PC-9 (cell line): ENCODE measurements at regions not wholly inside any gene's neighbourhood (a gene's known extent, or its start where the extent isn't known, plus 50 kb on each side); places are given as distances from the start of the nearest gene placed in this dataset.

ENCODE experiments used
- BruUV-seq: library from RNA; stranded (reverse); fragments of 400-500 nt; replicated peaks from 2 replicates; lab custom pipeline; 2021; lab: Mats Ljungman, UMichigan
- CTCF ChIA-PET: fragments of 300-600 bp; sonication (Branson Sonifier 250); formaldehyde crosslinking; loops from one replicate; lab custom pipeline; 2022; ENCODE audit warnings: antibody characterized with exemption; lab: Charles Lee
- POLR2A ChIA-PET: fragments of 300-600 bp; sonication (Branson Sonifier 250); formaldehyde crosslinking; loops from one replicate; lab custom pipeline; 2022; ENCODE audit warnings: antibody characterized with exemption; ENCODE audit not compliant: unreplicated experiment; lab: Charles Lee
- DNase-seq, 2 experiments: peaks; one replicate each; pipeline versions ENCODE4 v3.0.0 to v3.0.0-alpha.2; 2015 to 2022; ENCODE audit warnings: mixed read lengths in 1 of 2
- H2AFZ ChIP-seq: fragments of 200-600 bp; sonication (generic); 2 replicates; pipeline ENCODE4 v1.8.1; 2017; ENCODE audit warnings: antibody characterized with exemption
- H3F3A ChIP-seq: fragments of 200-600 bp; sonication (generic); 2 replicates; pipeline ENCODE4 v1.8.1; 2017; ENCODE audit warnings: antibody characterized with exemption, mild to moderate bottlenecking, low read depth; ENCODE audit not compliant: insufficient read depth
- H3K27ac ChIP-seq: fragments of 200-600 bp; sonication (generic); 2 replicates; pipeline ENCODE4 v1.6.1; 2016; ENCODE audit warnings: mixed run types
- H3K27me3 ChIP-seq: fragments of 200-600 bp; sonication (generic); 2 replicates; pipeline ENCODE4 v1.6.1; 2016; ENCODE audit warnings: low read depth, mixed run types; ENCODE audit not compliant: insufficient read depth
- H3K36me3 ChIP-seq: fragments of 200-600 bp; sonication (generic); 2 replicates; pipeline ENCODE4 v1.6.1; 2016; ENCODE audit warnings: low read depth, mixed run types
- H3K4me1 ChIP-seq: fragments of 200-600 bp; sonication (generic); replicated peaks from 2 replicates; pipeline ENCODE4 v1.6.1; 2016; ENCODE audit warnings: mixed run types; ENCODE audit not compliant: insufficient read depth
- H3K4me2 ChIP-seq: fragments of 200-600 bp; sonication (generic); 2 replicates; pipeline ENCODE4 v1.6.1; 2017; ENCODE audit warnings: mixed run types
- H3K4me3 ChIP-seq: fragments of 200-600 bp; sonication (generic); 2 replicates; pipeline ENCODE4 v1.6.1; 2016; ENCODE audit warnings: mixed run types
- H3K79me2 ChIP-seq: fragments of 200-600 bp; sonication (generic); 2 replicates; pipeline ENCODE4 v1.6.1; 2017; ENCODE audit warnings: low read depth, mixed run types
- H3K9me2 ChIP-seq: fragments of 200-600 bp; sonication (generic); 2 replicates; pipeline ENCODE4 v1.8.1; 2017; ENCODE audit warnings: mild to moderate bottlenecking; ENCODE audit not compliant: insufficient read depth
- H3K9me3 ChIP-seq: fragments of 200-600 bp; sonication (generic); 2 replicates; pipeline ENCODE4 v1.8.1; 2016; ENCODE audit warnings: low read depth; ENCODE audit not compliant: insufficient read depth
- H4K20me1 ChIP-seq: fragments of 200-600 bp; sonication (generic); 2 replicates; pipeline ENCODE4 v1.8.1; 2017; ENCODE audit not compliant: insufficient read depth
- CTCF ChIP-seq: fragments of 200-600 bp; sonication (generic); conservative IDR thresholded peaks from 2 replicates; pipeline ENCODE4 v1.6.1; 2017; ENCODE audit warnings: mixed run types, antibody characterized with exemption, mild to moderate bottlenecking, moderate library complexity
- EZH2 ChIP-seq: fragments of 200-600 bp; sonication (generic); IDR thresholded peaks from 2 replicates; pipeline ENCODE4 v1.8.0; 2017; ENCODE audit warnings: antibody characterized with exemption, low read depth
- intact Hi-C: fragments of 100-400 bp; cut with micrococcal nuclease; formaldehyde crosslinking; loops from one replicate; pipeline ENCODE4 v1.10.0; 2022; ENCODE audit not compliant: unreplicated experiment

- H3K9me3 ChIP-seq: no peaks in the 10 kb centered on the region
- H3K4me1 ChIP-seq: no peaks in the 10 kb centered on the region; the same call in 1 of the 2 replicates
- intact Hi-C loops: no loop called here
- no peak overlapping the region for H2AFZ ChIP-seq
- no peaks in the 10 kb centered on the region for H3K79me2 ChIP-seq
- no peaks in the 10 kb centered on the region for H3K9me2 ChIP-seq
- H3K4me3 ChIP-seq: no peak overlapping the region
- BruUV-seq: no TSS peak
- no peaks in the 10 kb centered on the region for H3K36me3 ChIP-seq
- ChIA-PET CTCF (no interaction called here), POLR2A (no interaction called here)
- H3K27me3 ChIP-seq: no peaks in the 10 kb centered on the region
- no peak overlapping the region for H3K4me2 ChIP-seq
- DNase-seq: no peak
- TF ChIP-seq CTCF (no peak), EZH2 (no peak)
- no peaks in the 10 kb centered on the region for H3F3A ChIP-seq
- H4K20me1 ChIP-seq: no peaks in the 10 kb centered on the region
- H3K27ac ChIP-seq: no peak overlapping the region
Observed at GRCh38 chr2:228447266-228447915, 265.9 kb upstream of the SPHKAP start.

- H3K4me1 ChIP-seq: no peaks in the 10 kb centered on the region; the same call in 1 of the 2 replicates
- no peaks in the 10 kb centered on the region for H3K79me2 ChIP-seq
- H3F3A ChIP-seq: no peaks in the 10 kb centered on the region
- no peak overlapping the region for H3K27ac ChIP-seq
- no TSS peak for BruUV-seq
- TF ChIP-seq EZH2 (no peak), CTCF (no peak)
- no peaks in the 10 kb centered on the region for H4K20me1 ChIP-seq
- H3K4me2 ChIP-seq: no peak overlapping the region
- H3K4me3 ChIP-seq: no peak overlapping the region
- intact Hi-C loops: no loop called here
- DNase-seq: no peak
- H3K27me3 ChIP-seq: no peaks in the 10 kb centered on the region
- H3K36me3 ChIP-seq: no peaks in the 10 kb centered on the region
- H3K9me2 ChIP-seq: no peaks in the 10 kb centered on the region
- ChIA-PET CTCF (no interaction called here), POLR2A (no interaction called here)
- H2AFZ ChIP-seq: no peak overlapping the region
- H3K9me3 ChIP-seq: no peaks in the 10 kb centered on the region
Observed at GRCh38 chr2:228446734-228447133, 265.2 kb upstream of the SPHKAP start.

- Histone ChIP-seq H3K4me3 (no peak overlapping the region), H3K9me2 (no peaks in the 10 kb centered on the region), H4K20me1 (no peaks in the 10 kb centered on the region), H3K4me2 (no peak overlapping the region), H2AFZ (no peak overlapping the region), H3K36me3 (no peaks in the 10 kb centered on the region), H3K4me1 (no peaks in the 10 kb centered on the region; the same call in 1 of the 2 replicates), H3K27ac (no peak overlapping the region), H3K9me3 (no peaks in the 10 kb centered on the region; the same call in 1 of the 2 replicates), H3F3A (no peaks in the 10 kb centered on the region), H3K79me2 (no peaks in the 10 kb centered on the region), H3K27me3 (no peaks in the 10 kb centered on the region)
- DNase-seq: no peak
- ChIA-PET CTCF (no interaction called here), POLR2A (no interaction called here)
- intact Hi-C loops: no loop called here
- TF ChIP-seq EZH2 (no peak), CTCF (no peak)
- BruUV-seq: no TSS peak
Observed at GRCh38 chr2:228444161-228444560, 262.7 kb upstream of the SPHKAP start.
